GM18502 (cell line): ENCODE measurements at regions not wholly inside any gene's neighbourhood (a gene's known extent, or its start where the extent isn't known, plus 50 kb on each side); places are given as distances from the start of the nearest gene placed in this dataset.
"Not testable (repeated sequence)": the region's sequence is repeated elsewhere in the genome, so short reads cannot be mapped to it uniquely, and the experiment has no call there.

Source experiments
- ATAC-seq: cut with Tn5 transposase; IDR thresholded peaks from one replicate; pipeline ENCODE4 v1.9.1; 2021; ENCODE audit warnings: mild to moderate bottlenecking; ENCODE audit not compliant: unreplicated experiment, poor library complexity

DNA sequence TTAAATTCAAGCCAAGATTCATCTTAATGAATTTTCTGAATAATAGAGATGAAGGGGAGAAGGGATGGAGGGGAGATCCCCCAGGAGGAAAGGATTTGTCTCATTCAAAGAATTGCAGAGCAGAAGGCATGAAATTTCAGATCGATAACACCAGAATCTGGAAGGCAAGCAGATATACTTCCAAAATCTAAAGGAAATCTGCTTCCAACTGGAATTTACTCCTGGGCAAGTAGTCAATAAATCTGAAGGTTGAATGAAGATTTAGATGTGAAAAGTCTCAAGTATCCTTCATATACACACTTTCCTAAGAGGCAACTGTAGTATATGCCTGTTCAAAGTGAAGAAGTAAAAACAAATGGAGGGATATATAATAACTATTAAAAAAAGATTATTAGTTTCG is 1190.8 kb upstream of the CELF4 start:
- no peak for ATAC-seq

DNA sequence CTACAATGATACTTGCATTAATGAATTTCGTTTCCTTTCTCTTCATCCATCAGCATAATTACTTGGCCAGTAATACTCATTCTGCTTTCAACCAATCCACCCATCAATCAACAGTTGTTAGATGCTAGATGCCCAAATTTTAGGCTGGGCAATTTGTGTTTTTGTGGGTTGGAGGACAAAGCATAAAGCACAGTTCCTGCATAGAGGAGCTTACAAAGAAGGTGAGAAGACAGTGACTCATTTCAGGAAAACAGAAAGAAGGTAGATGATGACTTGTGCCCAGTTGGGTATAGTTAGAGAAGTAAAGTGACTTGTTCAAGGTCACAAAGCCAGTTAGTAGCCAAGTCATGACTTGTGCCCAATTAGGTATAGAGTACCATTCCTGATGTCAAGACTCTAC is 1186.8 kb upstream of the CELF4 start:
- peak; percentile 46 for ATAC-seq

DNA sequence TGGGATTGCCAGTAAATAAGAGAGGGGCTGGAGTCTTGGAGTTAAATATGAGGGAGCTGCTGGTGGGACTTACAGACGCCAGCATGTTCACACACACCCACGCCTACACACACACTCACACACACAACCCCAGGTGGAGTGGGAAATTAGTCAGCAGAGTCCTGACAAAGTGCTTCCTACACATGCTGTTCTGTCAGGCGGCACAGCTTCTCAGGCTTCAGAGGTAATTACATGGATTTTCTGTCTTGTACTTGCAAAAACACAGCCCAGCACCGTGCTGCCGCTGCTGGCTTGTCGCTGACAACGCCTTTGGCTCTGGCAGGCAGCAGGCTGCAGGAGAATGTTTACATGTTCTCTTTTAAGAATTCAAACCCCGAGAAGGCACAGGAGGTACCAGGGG is 1186.3 kb upstream of the CELF4 start:
- no peak for ATAC-seq

DNA sequence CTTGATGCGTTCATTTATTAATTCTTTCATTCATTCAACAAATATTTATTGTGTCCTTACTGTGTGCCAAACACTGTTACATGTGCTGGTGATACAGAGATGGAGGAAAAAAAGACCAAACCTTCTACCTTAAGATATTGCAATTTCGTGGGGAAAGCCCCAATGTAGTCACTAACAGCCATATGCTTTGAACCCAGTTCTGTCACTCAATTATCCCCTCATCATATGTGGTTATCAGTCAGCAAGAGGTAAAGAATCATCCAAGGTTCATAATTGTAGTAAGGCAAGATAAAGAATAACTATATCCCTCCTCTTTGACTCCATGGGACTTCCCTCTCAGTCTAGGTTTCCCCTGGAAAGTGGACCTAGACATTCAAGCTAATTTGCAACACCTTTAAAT is 1185.6 kb upstream of the CELF4 start:
- no peak for ATAC-seq

DNA sequence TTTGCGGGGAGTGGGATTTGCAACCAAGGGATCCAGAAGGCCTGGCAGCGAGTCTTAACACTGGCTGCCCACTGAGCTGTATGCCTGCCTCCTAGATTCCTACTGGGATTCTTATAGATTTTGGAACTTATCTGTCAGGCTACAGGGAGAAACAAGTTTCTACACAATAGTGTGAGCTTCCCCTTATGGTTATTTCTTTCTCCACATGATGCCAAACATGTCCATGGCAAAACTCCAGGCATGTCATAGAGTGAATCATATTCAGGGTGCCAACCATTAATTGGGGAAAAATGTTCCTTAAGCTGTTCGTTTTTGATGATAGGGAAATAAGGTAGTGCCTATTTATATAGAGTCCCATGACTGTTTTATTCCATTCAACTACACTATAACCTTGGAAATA is 1185.2 kb upstream of the CELF4 start:
- ATAC-seq: no peak

DNA sequence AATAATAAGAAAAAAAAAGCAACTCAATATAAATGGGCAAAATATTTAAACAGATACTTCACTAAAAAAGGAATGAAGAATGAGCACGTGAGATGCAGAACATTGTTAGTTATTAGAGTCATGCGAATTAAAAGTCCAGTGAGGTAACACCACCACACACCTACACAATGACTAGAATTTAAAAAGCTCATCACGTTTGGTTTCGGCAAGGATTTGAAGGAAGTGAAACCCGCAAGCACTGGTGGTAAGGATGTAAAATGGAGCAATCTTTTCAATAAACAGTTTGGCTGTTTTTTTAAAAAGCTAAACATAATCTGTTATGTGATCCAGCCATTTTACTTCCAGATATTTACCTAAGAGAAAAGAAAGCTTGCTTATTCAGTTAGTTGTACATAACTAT is 1181.6 kb upstream of the CELF4 start:
- ATAC-seq: no peak

DNA sequence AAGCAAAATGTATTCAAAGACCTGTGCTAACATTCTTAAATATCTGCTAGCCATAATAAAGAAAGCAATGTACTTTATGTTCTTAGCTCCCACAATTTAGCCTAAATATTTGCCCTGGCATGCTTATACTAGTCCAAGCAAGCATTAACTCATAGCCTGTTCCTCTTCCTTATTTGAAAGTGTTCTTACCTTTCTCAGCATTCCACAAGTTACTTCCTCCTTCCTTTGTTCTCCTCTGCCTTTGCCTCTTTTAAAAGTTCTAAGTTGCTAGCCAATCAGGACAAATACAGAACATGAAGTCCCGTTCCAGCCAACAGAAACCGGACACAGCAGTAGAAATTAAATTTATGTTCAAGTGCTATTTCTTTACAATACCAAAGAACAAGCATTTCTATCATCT is 1154.6 kb upstream of the CELF4 start:
- not testable (repeated sequence) for ATAC-seq

DNA sequence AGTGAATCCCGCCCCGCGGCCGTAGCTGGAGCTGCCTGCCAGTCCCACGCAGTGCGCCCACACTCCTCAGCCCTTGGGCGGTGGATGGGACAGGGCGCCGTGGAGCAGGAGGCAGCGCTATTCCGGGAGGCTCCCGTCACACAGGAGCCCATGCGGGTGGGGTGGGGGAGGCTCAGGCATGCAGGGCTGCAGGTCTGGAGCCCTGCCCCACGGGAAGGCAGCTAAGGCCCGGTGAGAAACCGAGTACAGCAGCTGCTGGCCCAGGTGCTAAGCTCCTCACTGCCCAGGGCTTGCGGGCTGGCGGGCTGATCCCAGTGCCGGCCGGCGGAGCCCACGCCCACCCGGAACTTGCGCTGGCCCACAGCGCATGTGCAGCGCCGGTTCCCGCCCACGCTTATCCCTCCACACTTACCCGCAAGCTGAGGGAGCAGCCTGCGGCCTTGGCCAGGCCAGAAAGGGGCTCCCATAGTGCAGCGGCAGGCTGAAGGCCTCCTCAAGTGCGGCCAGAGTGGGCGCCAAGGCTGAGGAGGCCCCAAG is 1152.8 kb upstream of the CELF4 start:
- ATAC-seq: no peak

DNA sequence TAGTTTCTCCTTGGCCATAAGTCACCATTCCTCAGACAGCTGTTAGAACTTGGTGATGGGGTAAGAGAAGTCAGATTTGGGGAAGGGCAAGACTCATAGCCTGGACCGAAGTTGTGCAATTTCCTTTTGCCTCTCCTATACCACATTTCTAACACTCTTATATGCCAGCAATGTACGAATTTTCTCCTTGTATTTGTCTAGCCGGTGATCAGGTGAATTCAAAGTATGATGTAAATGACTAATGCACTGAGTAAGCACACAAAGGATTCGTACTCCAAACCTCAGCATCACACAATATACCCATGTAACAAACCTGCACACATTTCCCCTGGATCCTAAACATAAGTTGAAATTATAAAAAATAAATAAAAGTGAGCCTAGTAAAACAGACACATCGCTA is 1143.5 kb upstream of the CELF4 start:
- no peak for ATAC-seq

DNA sequence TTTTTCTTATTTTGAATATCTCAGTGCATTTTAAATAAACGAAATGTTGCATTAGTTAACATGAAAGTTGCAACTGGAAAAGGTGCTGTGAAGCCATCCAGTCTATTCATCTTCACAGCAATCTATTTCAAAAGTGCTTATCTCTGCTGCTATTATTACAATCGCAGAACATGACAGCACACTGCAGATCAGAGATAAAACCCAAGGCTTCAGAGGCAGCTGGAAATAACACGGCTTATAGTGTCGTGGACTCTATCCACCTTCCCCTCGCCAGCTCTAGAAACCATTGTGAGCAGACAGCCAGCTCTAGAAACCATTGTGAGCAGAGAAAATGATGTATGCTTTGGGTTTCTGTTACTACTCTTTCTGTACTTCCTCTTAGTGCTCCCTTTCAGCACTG is 1140.8 kb upstream of the CELF4 start:
- ATAC-seq: no peak

DNA sequence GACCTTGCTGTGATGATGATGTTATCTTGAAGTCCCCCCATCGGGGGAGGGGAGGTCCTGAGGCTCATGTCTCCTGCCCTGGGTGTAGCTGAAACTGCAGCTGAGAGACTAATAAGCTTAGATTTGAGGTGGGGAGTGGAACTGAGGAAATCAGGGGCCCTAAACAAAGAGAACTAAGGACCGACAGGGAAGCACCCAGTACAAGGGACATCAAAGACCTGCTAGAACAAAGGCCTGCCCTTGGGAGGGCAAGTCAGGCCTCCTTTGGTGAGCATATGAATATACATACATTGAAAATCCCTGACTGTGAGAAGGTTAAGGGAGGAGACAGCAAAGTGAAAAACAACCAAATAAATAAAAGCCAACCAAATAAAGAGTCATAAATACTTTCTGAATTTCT is 1132.5 kb upstream of the CELF4 start:
- ATAC-seq: no peak

DNA sequence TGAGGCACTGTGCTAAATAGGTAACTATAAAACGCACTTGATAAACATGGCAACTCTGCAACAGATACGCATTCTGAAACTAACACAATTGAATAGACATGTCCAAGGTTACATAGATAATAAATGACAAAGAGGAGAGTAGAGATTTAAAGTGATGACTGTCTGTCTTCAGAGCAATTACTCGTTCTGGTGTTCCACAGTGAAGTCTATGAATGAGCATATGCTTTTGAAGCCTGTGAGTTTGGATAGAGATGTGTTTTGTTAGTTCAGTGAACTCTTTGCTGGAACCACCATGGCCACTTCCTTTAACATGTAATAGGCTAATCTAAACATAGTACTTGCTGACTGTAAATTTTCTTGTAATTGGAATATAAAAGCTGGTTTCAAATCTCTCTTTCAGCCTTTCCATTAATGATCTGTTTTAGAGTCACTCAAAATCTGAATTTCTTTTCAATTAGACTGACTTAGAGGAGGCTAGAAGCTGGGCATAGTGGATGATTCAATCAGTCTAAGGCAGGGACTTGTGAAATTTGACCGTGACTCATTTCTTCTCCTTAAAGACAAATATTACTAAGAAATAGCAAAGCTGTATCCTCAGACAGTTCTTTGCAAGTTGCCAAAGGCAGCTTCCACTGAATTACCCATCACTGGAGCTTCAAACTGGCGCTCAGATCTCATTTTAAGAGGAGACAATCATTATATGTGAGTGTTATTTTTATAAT is 1130.1 kb upstream of the CELF4 start:
- ATAC-seq: no peak

DNA sequence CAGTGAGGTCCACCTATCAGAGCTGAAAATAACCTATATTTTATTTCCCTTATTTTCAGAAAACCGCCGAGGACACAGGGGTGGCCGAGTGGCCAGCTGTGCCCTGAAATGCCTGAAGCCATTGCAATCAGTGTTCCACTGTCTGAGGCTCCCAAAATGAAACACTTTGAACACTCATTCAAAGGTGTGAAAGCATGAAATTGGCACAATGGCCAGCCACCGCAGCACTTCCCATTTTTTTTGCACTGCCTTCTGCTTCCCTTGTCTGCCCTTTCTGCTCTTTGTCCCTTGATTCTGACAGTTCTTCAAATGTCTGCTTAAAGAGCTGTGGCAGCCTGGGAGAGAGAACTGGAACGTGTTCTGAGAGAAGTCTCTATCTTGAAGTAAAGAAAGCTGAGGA is 1127.5 kb upstream of the CELF4 start:
- no peak for ATAC-seq

DNA sequence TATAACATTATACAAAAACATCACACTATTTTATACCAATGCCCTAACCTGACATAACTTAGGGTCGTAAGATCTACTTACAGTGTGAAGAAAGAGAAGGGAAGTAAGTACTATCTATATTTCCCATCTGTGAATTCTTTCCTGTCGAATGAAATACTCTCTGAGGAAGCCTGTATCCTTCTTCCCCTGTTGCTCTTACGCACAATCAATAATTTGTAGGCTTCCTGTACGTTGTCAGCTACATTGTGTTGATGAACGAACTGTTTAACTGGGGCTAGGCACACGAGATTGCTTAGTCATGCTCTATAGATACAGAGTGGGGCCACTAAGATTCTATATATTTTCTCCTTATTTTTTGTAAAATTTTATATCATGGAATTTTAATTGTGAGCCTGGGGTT is 1125.0 kb upstream of the CELF4 start:
- no peak for ATAC-seq

DNA sequence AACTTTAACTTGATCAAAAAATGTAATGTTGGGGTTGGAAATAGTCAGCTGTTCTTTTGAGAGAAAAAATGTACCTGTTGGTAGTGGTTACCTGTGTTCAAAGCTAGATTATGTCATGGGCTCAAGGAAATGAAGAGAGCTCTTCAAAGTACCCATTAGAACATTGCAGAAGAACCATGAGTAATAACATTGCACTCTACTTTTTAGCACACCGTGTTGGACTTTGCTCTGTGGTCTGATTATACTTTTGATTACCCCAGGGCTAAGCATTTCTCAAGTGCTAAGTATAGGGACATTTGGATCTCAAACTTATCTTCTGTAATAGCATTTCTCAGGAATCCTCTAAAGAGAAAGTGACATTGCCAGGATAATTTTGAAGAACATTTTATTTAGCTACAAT is 1122.8 kb upstream of the CELF4 start:
- no peak for ATAC-seq

DNA sequence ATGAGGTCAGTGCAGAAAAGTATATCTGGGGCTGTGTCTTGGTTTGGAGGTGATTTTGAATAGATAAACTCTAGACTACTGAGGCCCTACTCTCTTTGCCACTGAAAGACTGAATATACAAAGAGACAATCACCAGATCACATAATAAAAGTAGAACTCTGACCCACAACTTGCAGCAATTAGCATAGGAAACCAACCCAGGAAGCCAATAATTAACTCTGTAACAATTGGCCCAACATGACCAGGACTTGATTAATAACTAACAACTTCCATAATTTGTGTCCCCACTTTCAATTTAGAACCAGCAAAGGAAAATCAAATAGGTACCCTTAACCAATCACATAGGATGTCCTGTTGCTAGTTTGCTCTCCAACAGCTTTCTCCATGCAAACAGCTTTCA is 1104.9 kb upstream of the CELF4 start:
- no peak for ATAC-seq

DNA sequence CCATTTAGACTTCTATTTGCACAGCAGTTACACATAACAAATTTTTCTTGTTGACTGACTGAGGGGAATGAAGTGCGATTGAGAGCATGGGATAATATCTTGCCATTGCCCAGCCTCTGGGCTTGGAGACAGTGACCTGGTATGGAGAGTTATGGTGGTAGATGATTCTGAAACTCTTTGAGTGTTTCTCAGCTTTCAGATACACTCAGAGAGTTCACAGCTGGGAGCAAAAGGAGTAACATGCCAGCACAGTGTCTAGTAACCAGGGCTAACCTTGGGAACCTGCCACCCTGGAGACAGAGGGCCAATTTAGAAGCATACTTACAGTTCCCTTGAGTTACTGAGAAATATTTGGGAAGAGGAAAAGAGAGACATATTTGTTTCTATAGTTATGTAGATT is 1099.3 kb upstream of the CELF4 start:
- no peak for ATAC-seq

DNA sequence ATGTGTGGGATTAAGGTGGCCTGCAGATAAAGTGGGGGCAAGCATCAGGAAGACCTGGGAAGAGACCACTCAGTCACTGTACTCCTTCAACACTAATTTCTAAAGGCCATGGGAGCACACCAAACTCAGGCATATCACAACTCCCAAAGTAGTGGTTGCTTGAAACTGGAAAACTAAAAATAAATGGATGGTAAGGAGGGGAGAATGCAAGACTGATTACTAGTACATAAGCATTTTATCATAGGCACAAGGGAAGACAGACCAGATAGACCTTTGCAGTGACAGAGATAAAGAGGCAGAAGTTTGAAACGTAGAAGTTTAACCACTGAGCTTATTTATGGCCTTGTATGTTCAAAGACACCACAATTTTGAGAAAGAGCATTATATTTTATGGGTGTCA is 1098.1 kb upstream of the CELF4 start:
- no peak for ATAC-seq

DNA sequence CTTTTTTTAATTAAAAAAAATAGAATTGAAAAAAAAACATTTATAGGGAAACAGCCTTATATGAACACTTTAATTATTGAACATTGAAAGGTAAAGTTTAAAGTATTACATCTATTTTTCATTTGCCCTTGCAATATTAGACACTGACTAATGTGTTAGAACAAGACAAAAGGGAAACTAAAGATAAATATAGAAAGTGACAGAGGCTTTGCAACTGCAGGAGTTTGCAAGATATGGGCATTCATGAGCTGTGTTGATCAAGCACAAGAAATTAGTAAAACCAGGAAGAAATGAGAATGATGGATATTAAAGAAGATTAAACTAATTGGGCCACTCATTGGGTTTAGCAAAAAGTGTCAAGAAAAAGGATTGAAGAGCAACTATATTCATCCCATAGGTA is 1097.7 kb upstream of the CELF4 start:
- no peak for ATAC-seq

DNA sequence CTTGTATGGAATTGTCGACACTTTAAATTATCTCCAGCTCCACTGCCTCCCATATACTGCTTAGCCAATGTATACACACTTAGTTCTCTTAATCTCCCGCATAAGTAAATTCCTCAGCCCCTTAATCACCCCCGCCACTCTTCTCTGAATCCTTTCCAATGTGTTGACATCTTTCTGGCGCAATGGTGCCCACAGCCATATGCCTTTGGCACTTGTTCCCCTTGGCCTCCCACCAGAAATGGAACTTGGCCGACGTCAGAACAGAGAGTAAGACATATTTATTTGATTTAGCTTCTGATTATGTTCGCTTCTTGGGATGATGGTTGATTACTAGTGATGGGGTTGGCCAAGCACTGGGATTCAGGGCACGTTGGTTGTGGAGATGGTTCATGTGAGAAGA is 1089.3 kb upstream of the CELF4 start:
- ATAC-seq: no peak

DNA sequence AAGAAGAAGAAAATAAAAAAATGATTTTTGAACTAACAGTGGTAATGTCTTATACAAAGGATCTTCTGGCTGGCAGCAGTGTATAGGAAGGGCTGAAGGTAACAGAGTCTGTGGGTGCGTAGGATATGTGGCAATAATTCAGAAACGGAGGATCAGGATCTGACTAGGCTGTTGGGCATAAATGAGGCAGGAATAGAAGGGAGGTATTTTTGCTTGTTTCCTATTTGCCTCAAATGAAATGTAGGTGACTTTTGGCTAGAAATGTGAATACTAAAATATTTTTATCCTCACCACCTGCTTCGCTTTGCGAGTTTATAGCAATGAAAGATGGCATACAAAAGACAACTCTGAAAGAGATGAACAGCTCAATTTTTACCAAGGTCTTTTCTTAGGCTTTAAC is 1086.1 kb upstream of the CELF4 start:
- ATAC-seq: no peak

DNA sequence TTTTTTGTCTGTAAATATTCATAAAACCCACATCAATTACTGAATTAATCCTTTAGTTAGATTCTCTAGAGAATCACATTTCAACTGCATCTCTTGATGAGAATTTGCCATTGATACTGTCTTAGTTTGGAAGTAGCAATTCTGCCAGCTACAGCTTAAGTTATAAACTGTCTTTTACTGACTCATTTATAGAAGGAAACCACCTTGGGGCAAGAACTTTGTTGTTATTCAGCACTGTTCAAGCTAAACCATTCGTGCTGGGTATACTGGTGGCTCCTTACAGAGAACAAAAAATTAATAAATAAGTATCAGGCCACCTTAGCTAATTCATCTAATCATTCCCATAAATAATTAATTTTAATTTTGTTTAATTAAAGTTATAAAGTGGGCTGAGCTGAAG is 1082.6 kb upstream of the CELF4 start:
- no peak for ATAC-seq

DNA sequence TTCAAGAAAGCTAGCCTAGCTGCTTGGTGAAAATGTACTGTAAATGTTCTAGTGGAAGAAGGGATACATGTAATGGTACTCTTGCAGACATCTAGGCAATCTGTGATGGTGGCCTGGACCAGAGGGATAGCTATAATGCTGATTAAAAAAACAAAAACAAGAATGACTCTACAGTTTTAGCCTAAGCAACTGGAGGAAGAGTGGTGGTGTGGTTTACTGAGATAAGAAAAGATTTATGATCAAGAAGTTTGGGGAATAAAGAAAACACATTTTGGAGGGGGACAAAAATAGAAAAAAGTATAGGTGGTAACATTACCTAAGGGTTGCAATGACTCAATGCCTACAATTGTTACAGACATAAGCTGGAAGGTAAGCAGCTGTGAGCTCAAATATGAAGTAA is 1080.7 kb upstream of the CELF4 start:
- ATAC-seq: no peak
